Pancreas (tissue), 10 donors: ENCODE measurements at regions not wholly inside any gene's neighbourhood (a gene's known extent, or its start where the extent isn't known, plus 50 kb on each side); places are given as distances from the start of the nearest gene placed in this dataset.

ENCODE experiments used
- ATAC-seq, 4 donors: fragments of 200-7000 bp; cut with Tn5 transposase; one replicate each; pipeline versions ENCODE4 v1.8.0 to v1.9.1; 2020; ENCODE audit warnings: mild to moderate bottlenecking in 4 of 4, moderate library complexity in 4 of 4
- DNase-seq, 6 donors: peaks; one replicate each; pipeline ENCODE4 v3.0.0-alpha.2; 2020
- FAIRE-seq: peaks from 2 replicates; lab custom pipeline; 2012; peaks lifted over from hg19 to GRCh38; lab: Jason Lieb, UNC
- H3K27ac ChIP-seq, 4 donors: fragments of 200-600 bp; sonication (generic); 1 replicate in 3 of 4; 2 replicates in 1 of 4; pipeline versions ENCODE4 v1.5.0 to v1.8.0; 2020
- H3K27me3 ChIP-seq, 4 donors: fragments of 200-600 bp; one replicate each; pipeline ENCODE4 v1.8.0; 2021
- H3K36me3 ChIP-seq, 3 donors: fragments of 200-600 bp; sonication (generic) in 1 of 3; one replicate each; pipeline versions ENCODE4 v1.5.0 to v1.8.0; 2020 to 2021
- H3K4me1 ChIP-seq, 3 donors: fragments of 200-600 bp; one replicate each; pipeline ENCODE4 v1.8.0; 2021
- H3K4me3 ChIP-seq, 4 donors: fragments of 200-600 bp; sonication (generic) in 2 of 4; one replicate each; pipeline versions ENCODE4 v1.5.0 to v1.8.0; 2020 to 2021
- H3K9me3 ChIP-seq, 4 donors: fragments of 200-600 bp; one replicate each; pipeline ENCODE4 v1.8.0; 2021
- CTCF ChIP-seq, 4 donors: fragments of 200-600 bp; sonication (generic) in 3 of 4; IDR thresholded peaks; one replicate each; pipeline versions ENCODE4 v1.5.0 to v1.8.0; 2021; ENCODE audit warnings: antibody characterized with exemption in 4 of 4
- WGBS, 2 donors: extraction: QIAGEN DNeasy Blood & Tissue Kit; methylation state at CpG; one replicate each; pipeline ENCODE4 v1.1.7; 2013; 5-methylcytosine and 5-hydroxymethylcytosine counted together
- intact Hi-C, 3 donors: fragments of 100-400 bp; cut with DNase I; formaldehyde crosslinking; loops; one replicate each; pipeline versions ENCODE4 v1.11.1 to v1.14.2; 2022
- donor health status: healthy with polysubstance abuse.
- donor health status: DM: no; HTN: no; CAD: no; lungs with moderate emphysema.
- donor health status: DM: no; HTN: no; CAD: no.
- donor health status: control.
- donor health status: control.
- donor health status: Bipolar disorder and iron deficiency.
- donor health status: DM: yes; HTN: yes; CAD: no.
- donor health status: DM: no; HTN: no; CAD: no.
- donor health status: DM: no; HTN: no; CAD: no.
- donor health status: DM: yes; HTN: yes; CAD: no.

- H3K36me3 ChIP-seq = no peaks in the 10 kb centered on the region
- no peak overlapping the region for H3K4me3 ChIP-seq
- intact Hi-C loops = no loop called here
- no peak overlapping the region for H3K27ac ChIP-seq
- H3K27me3 ChIP-seq = no peaks in the 10 kb centered on the region
- no peaks in the 10 kb centered on the region for H3K9me3 ChIP-seq
- ATAC-seq (no peak), DNase-seq (no peak), FAIRE-seq (no peak)
- WGBS, 2 donors = 83 to 90% methylated on average over 1 of the region's 1 CpG
- no peak for TF ChIP-seq CTCF (IDR thresholded peaks at IDR 0.05)
- no peaks in the 10 kb centered on the region for H3K4me1 ChIP-seq
Measured at GRCh38 chr9:7325995-7326394, 473.6 kb downstream of the DMAC1 start.

- TF ChIP-seq CTCF (IDR thresholded peaks at IDR 0.05) = no peak
- DNase-seq = no peak
- Histone ChIP-seq H3K4me1 (no peaks in the 10 kb centered on the region), H3K36me3 (no peaks in the 10 kb centered on the region), H3K27ac (no peak overlapping the region), H3K9me3 (no peaks in the 10 kb centered on the region), H3K27me3 (no peaks in the 10 kb centered on the region), H3K4me3 (no peak overlapping the region)
- FAIRE-seq = no peak
- WGBS, 2 donors = 88 to 97% methylated on average over 3 of the region's 3 CpGs
- ATAC-seq = no peak
- intact Hi-C loops = no loop called here
Measured at GRCh38 chr9:7324152-7324598, 475.4 kb downstream of the DMAC1 start.

GRCh38 chr9:7320841-7321240 lies 478.7 kb downstream of the DMAC1 start:
- Histone ChIP-seq H3K4me3 (no peak overlapping the region), H3K9me3 (no peaks in the 10 kb centered on the region), H3K4me1 (no peaks in the 10 kb centered on the region), H3K27ac (no peak overlapping the region), H3K36me3 (no peaks in the 10 kb centered on the region), H3K27me3 (no peaks in the 10 kb centered on the region)
- ATAC-seq = no peak
- 83 to 94% methylated on average over 7 of the region's 7 CpGs for WGBS, 2 donors
- DNase-seq = no peak
- TF ChIP-seq CTCF (IDR thresholded peaks at IDR 0.05) = no peak
- intact Hi-C loops = no loop called here
- no peak for FAIRE-seq

GRCh38 chr9:7320139-7320538 lies 479.4 kb downstream of the DMAC1 start:
- peaks cover 0 to 5% (median 0%) of the 10 kb centered on the region in 3 donors for H3K4me1 ChIP-seq
- H3K4me3 ChIP-seq = no peak overlapping the region
- intact Hi-C loops = no loop called here
- no peaks in the 10 kb centered on the region for H3K27me3 ChIP-seq
- H3K36me3 ChIP-seq = no peaks in the 10 kb centered on the region
- 78 to 79% methylated on average over 7 of the region's 7 CpGs for WGBS, 2 donors
- FAIRE-seq (no peak), ATAC-seq (peak in 1 of 4 donors; percentile 37), DNase-seq (no peak)
- no peaks in the 10 kb centered on the region for H3K9me3 ChIP-seq
- TF ChIP-seq CTCF (IDR thresholded peaks at IDR 0.05) = no peak
- no peak overlapping the region for H3K27ac ChIP-seq

- no peaks in the 10 kb centered on the region for H3K9me3 ChIP-seq
- FAIRE-seq = no peak
- H3K4me3 ChIP-seq = no peak overlapping the region
- no peak for TF ChIP-seq CTCF (IDR thresholded peaks at IDR 0.05)
- intact Hi-C loops = loop anchor here in 1 of 3 donors (10.0 kb wide), 1 partner anchor 176 kb away; no protein-coding TSS in a partner anchor
- no peaks in the 10 kb centered on the region for H3K27me3 ChIP-seq
- H3K36me3 ChIP-seq = no peaks in the 10 kb centered on the region
- no peak for DNase-seq
- peaks cover 0 to 5% (median 0%) of the 10 kb centered on the region in 3 donors for H3K4me1 ChIP-seq
- H3K27ac ChIP-seq = no peak overlapping the region
- no peak for ATAC-seq
- WGBS, 2 donors = 92 to 94% methylated on average over 2 of the region's 2 CpGs
Measured at GRCh38 chr9:7318920-7319319, 480.7 kb downstream of the DMAC1 start.
